Lower leg skin (tissue), 3 donors: ENCODE measurements at regions not wholly inside any gene's neighbourhood (a gene's known extent, or its start where the extent isn't known, plus 50 kb on each side); places are given as distances from the start of the nearest gene placed in this dataset.

Experiments
- CTCF ChIP-seq, 3 donors: fragments of 450-650 bp; IDR thresholded peaks; one replicate each; pipeline ENCODE4 v1.5.1; 2016; ENCODE audit warnings: antibody characterized with exemption in 3 of 3, mild to moderate bottlenecking in 3 of 3, moderate library complexity in 2 of 3
- POLR2A ChIP-seq, 2 donors: fragments of 450-650 bp; IDR thresholded peaks; one replicate each; pipeline ENCODE4 v1.6.1; 2016 to 2017; ENCODE audit warnings: antibody characterized with exemption in 2 of 2, mild to moderate bottlenecking in 1 of 2, moderate library complexity in 1 of 2

GRCh38 chr1:218694085-218694484 lies 348.9 kb downstream of the TGFB2 start:
- TF ChIP-seq CTCF (IDR thresholded peaks at IDR 0.05) (no peak), POLR2A (IDR thresholded peaks at IDR 0.05) (no peak)
